ENCODE measurements at regions not wholly inside any gene's neighbourhood (a gene's known extent, or its start where the extent isn't known, plus 50 kb on each side); places are given as distances from the start of the nearest gene placed in this dataset.
"Not testable (repeated sequence)": the region's sequence is repeated elsewhere in the genome, so short reads cannot be mapped to it uniquely, and the experiment has no call there.

DNA sequence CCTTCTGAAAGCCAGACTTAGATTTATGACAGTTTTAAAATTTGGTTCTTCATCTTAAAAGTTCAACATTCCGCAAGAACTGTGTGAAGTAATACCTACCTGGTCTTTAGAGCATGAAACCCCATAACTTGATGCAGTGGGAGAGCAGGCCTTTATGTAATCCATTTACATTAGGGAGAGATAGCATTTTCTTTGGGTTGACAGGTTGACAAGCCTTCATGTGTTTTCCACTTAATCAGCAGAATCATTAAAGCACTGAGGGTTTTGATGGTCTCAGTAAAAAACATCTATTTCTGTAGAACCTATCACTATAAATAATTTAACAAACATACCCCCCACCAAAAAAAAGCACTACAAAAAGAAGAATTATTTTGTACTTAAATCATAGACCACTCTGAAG, 121.6 kb upstream of the KIF2A start:
- Mint-ChIP-seq H3K9me3 (ENCODE audit: insufficient read depth) (no peaks in the 10 kb centered on the region), H3K4me3 (no peak overlapping the region), H3K27ac (no peak overlapping the region), H3K4me1 (ENCODE audit: low read depth) (no peaks in the 10 kb centered on the region), H3K36me3 (ENCODE audit: low read depth) (no peaks in the 10 kb centered on the region), H3K27me3 (ENCODE audit: low read depth) (peaks cover 15% of the 10 kb centered on the region)
- ChIA-PET POLR2A (no interaction called here), CTCF (no interaction called here)
- no peak for ATAC-seq
- DNase-seq: no peak

- Mint-ChIP-seq H3K4me1 (ENCODE audit: low read depth) (no peaks in the 10 kb centered on the region), H3K36me3 (ENCODE audit: low read depth) (no peaks in the 10 kb centered on the region), H3K4me3 (no peak overlapping the region), H3K9me3 (ENCODE audit: insufficient read depth) (peaks cover 14% of the 10 kb centered on the region), H3K27ac (no peak overlapping the region), H3K27me3 (ENCODE audit: low read depth) (peaks cover 25% of the 10 kb centered on the region)
- POLR2A ChIA-PET: no interaction called here
- no peak for DNase-seq
- no peak for ATAC-seq
- CTCF ChIA-PET: no interaction called here
Measured at GRCh38 chr5:62190173-62190572, 115.8 kb upstream of the KIF2A start.

DNA sequence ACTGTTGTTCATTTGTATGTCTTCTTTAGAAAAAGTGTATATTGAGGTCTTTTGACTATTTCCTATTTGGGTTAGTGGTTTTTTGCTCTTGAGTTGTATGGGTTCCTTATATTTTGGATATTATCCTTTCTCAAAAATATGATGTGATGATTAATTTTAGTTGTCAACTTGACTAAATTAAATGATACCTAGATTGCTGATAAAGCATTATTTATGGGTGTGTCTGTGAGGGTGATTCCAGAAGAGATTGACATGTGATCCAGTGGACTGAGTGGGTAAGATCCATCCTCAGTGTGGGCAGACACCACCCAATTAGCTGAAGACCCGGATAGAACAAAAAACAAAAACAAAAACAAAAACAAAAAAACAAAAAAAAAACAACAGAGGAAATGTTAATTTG, 115.1 kb upstream of the KIF2A start:
- Mint-ChIP-seq H3K36me3 (ENCODE audit: low read depth) (no peaks in the 10 kb centered on the region), H3K27ac (no peak overlapping the region), H3K4me3 (no peak overlapping the region), H3K9me3 (ENCODE audit: insufficient read depth) (peaks cover 14% of the 10 kb centered on the region), H3K4me1 (ENCODE audit: low read depth) (no peaks in the 10 kb centered on the region), H3K27me3 (ENCODE audit: low read depth) (peaks cover 21% of the 10 kb centered on the region)
- ChIA-PET POLR2A (no interaction called here), CTCF (no interaction called here)
- ATAC-seq (no peak), DNase-seq (no peak)

- Mint-ChIP-seq H3K9me3 (ENCODE audit: insufficient read depth) (peaks cover 14% of the 10 kb centered on the region), H3K27me3 (ENCODE audit: low read depth) (peaks cover 17% of the 10 kb centered on the region), H3K36me3 (ENCODE audit: low read depth) (no peaks in the 10 kb centered on the region), H3K4me1 (ENCODE audit: low read depth) (no peaks in the 10 kb centered on the region), H3K4me3 (no peak overlapping the region), H3K27ac (no peak overlapping the region)
- ChIA-PET CTCF (no interaction called here), POLR2A (no interaction called here)
- ATAC-seq (no peak), DNase-seq (no peak)
Measured at GRCh38 chr5:62192958-62193357, 113.0 kb upstream of the KIF2A start.

GRCh38 chr5:62196532-62196931, 109.5 kb upstream of the KIF2A start:
- H3K4me1 Mint-ChIP-seq (ENCODE audit: low read depth); DNase-seq; H3K36me3 Mint-ChIP-seq (ENCODE audit: low read depth); H3K4me3 Mint-ChIP-seq; POLR2A ChIA-PET; H3K27ac Mint-ChIP-seq; CTCF ChIA-PET; ATAC-seq: not testable (repeated sequence)
- Mint-ChIP-seq H3K9me3 (ENCODE audit: insufficient read depth) (peaks cover 10% of the 10 kb centered on the region), H3K27me3 (ENCODE audit: low read depth) (peaks cover 13% of the 10 kb centered on the region)

DNA sequence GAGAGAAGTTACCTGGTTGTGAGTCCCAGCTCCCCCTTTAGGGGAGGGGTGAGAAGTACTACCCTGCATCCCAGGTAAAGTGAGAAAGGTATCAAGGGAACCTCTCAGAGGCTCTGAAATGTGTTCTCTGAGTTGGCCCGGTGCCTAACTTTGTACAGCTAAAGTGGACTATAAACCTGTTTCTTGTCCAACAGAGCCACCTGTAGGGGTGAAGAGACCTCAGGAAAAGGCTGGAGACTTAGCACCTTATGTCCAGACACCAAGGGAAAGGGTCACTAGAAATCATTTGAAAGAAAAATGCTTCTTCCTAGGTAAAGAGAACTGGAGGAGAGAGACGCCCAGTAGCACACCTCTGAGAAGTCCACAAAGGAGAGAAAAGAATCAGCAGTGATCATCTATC, 108.3 kb upstream of the KIF2A start:
- H3K4me3 Mint-ChIP-seq: no peak overlapping the region
- peaks cover 7% of the 10 kb centered on the region for H3K27me3 Mint-ChIP-seq (ENCODE audit: low read depth)
- no peaks in the 10 kb centered on the region for H3K36me3 Mint-ChIP-seq (ENCODE audit: low read depth)
- H3K4me1 Mint-ChIP-seq (ENCODE audit: low read depth): peaks cover 2% of the 10 kb centered on the region
- ATAC-seq (no peak), DNase-seq (no peak)
- POLR2A ChIA-PET: no interaction called here
- CTCF ChIA-PET: interaction anchor here (0.6 kb wide), 1 partner anchor 368 kb away, joined by 3 read pairs; no protein-coding TSS in a partner anchor
- H3K27ac Mint-ChIP-seq: no peak overlapping the region
- H3K9me3 Mint-ChIP-seq (ENCODE audit: insufficient read depth): peaks cover 6% of the 10 kb centered on the region

DNA sequence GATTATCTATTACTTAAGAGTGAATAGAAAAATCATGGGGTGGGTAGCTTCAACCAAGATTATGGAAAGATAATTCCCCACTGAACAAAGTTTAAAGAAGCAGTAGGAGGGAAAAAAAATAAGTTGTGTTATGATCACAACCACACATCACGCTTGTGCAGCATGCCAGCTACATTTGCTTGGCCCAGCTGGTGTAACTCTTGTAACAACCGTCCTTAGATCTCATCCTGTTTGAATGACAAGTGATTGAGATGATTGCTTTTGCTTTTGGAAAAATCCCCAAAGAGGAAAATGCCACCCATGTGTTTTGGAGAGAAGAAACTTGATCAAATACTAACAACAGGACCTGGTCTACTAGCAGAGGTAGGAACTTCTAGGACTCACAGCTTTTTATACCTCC, 107.6 kb upstream of the KIF2A start:
- ChIA-PET CTCF (interaction anchor here (0.6 kb wide), 1 partner anchor 369 kb away, joined by 3 read pairs; no protein-coding TSS in a partner anchor), POLR2A (no interaction called here)
- Mint-ChIP-seq H3K27ac (no peak overlapping the region), H3K4me1 (ENCODE audit: low read depth) (peaks cover 2% of the 10 kb centered on the region), H3K4me3 (no peak overlapping the region), H3K9me3 (ENCODE audit: insufficient read depth) (no peaks in the 10 kb centered on the region), H3K27me3 (ENCODE audit: low read depth) (peaks cover 11% of the 10 kb centered on the region), H3K36me3 (ENCODE audit: low read depth) (no peaks in the 10 kb centered on the region)
- DNase-seq (no peak), ATAC-seq (no peak)

DNA sequence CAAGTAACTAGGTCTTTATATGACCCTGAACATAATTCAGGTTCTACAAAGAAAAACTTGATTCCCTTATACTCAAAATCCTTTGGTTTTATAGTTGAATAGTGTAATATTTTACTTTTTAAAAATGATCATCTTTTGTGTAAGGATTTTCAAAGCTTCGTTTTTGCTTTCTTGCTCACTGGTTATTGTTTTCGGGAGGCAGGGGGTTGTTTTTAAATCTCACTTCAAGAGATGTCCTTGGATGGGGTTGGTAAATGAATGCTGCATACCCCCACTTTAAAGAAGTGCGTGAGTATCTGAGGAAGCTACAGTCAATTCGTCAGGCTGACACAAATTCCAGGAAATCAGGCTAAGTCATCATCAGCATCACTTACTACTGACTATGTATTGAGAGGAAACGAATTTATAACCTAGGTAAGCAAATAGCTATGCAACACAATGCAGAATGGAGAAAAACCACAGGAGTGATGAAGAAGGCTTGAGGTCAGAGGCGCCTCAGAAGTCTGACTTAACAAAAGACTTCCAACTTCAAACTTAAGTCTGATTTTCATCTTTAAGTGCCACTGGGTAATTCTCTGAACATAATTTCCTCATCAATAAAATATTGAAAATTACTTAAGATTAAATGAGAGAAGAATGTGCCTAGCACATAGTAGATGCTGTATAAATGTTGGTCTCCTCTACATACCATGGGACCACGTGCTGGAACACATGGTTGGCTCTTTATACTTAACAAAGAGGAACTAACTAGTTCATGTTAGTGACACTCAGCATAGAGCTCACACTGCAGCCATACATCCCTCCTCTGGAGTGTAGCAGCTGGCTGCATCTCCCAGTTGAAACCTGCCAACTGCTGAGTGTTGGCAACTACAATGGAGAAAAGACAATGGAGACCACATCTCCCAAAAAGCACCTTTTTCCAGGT, 106.0 kb upstream of the KIF2A start:
- Mint-ChIP-seq H3K36me3 (ENCODE audit: low read depth) (no peaks in the 10 kb centered on the region), H3K9me3 (ENCODE audit: insufficient read depth) (no peaks in the 10 kb centered on the region), H3K4me1 (ENCODE audit: low read depth) (peaks cover 2% of the 10 kb centered on the region), H3K27ac (no peak overlapping the region), H3K27me3 (ENCODE audit: low read depth) (peaks cover 14% of the 10 kb centered on the region), H3K4me3 (no peak overlapping the region)
- peak; percentile 49 for ATAC-seq
- ChIA-PET POLR2A (no interaction called here), CTCF (no interaction called here)
- no peak for DNase-seq

- CTCF ChIA-PET: interaction anchor here (0.5 to 0.7 kb wide), 2 partner anchors 18 to 85 kb away, joined by 3 to 4 read pairs; no protein-coding TSS in a partner anchor
- ATAC-seq (no peak), DNase-seq (no peak)
- POLR2A ChIA-PET: no interaction called here
- no peak overlapping the region for H3K27ac Mint-ChIP-seq
- peaks cover 31% of the 10 kb centered on the region for H3K27me3 Mint-ChIP-seq (ENCODE audit: low read depth)
- no peak overlapping the region for H3K4me3 Mint-ChIP-seq
- H3K4me1 Mint-ChIP-seq (ENCODE audit: low read depth): peaks cover 8% of the 10 kb centered on the region
- H3K9me3 Mint-ChIP-seq (ENCODE audit: insufficient read depth): no peaks in the 10 kb centered on the region
- no peaks in the 10 kb centered on the region for H3K36me3 Mint-ChIP-seq (ENCODE audit: low read depth)
Measured at GRCh38 chr5:62206150-62206829, 99.7 kb upstream of the KIF2A start.

GRCh38 chr5:62208218-62208852, 97.7 kb upstream of the KIF2A start:
- H3K4me3 Mint-ChIP-seq: no peak overlapping the region
- ATAC-seq (no peak), DNase-seq (no peak)
- POLR2A ChIA-PET: no interaction called here
- peak overlapping the region; percentile 17 for H3K27ac Mint-ChIP-seq
- H3K4me1 Mint-ChIP-seq (ENCODE audit: low read depth): peaks cover 8% of the 10 kb centered on the region
- CTCF ChIA-PET: interaction anchor here (1.4 kb wide), 1 partner anchor 16 kb away, joined by 3 read pairs; no protein-coding TSS in a partner anchor
- no peaks in the 10 kb centered on the region for H3K9me3 Mint-ChIP-seq (ENCODE audit: insufficient read depth)
- peaks cover 35% of the 10 kb centered on the region for H3K27me3 Mint-ChIP-seq (ENCODE audit: low read depth)
- no peaks in the 10 kb centered on the region for H3K36me3 Mint-ChIP-seq (ENCODE audit: low read depth)

DNA sequence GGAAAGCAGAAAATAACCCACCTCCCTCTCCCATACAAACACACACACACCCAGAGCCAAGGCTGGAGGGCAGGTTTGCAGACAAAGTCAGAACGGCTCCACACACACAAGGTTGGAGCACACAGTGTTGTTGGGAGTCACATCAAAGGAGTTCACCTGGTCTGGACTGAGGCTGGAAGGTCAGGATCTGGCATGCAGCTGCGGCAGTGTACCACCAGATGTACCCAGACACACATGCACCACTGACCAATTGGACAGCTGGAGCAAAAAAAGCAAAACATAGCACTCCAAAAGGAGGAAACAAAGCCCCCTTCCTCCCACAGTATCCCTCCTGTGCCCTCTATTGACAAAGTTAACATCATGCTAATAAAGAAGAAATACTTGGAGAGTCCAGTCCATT, 94.6 kb upstream of the KIF2A start:
- Mint-ChIP-seq H3K9me3 (ENCODE audit: insufficient read depth) (no peaks in the 10 kb centered on the region), H3K27ac (no peak overlapping the region), H3K4me3 (no peak overlapping the region), H3K4me1 (ENCODE audit: low read depth) (peaks cover 8% of the 10 kb centered on the region), H3K27me3 (ENCODE audit: low read depth) (peaks cover 36% of the 10 kb centered on the region), H3K36me3 (ENCODE audit: low read depth) (no peaks in the 10 kb centered on the region)
- DNase-seq: no peak
- ChIA-PET CTCF (no interaction called here), POLR2A (no interaction called here)
- ATAC-seq: no peak

DNA sequence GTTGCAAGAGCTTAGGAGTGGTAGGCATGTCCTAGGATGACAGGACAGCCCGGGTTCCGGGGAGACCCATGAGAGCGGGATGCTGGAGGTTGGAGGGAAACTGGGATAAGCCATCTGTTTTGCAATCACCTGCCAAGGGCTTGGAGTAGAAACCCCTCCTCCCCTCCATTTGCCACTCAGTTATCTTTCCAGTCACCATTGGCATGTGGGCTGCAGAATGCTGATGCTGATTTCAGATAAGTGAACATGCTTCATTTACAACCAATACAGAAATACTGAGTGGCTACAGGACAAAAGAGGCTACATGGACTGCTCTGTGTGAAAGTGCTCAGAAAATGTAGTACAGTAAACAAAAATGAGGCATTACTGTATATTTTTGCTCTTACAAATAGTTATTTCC, 93.4 kb upstream of the KIF2A start:
- Mint-ChIP-seq H3K4me1 (ENCODE audit: low read depth) (peaks cover 7% of the 10 kb centered on the region), H3K9me3 (ENCODE audit: insufficient read depth) (no peaks in the 10 kb centered on the region), H3K27me3 (ENCODE audit: low read depth) (peaks cover 34% of the 10 kb centered on the region), H3K36me3 (ENCODE audit: low read depth) (no peaks in the 10 kb centered on the region), H3K27ac (no peak overlapping the region), H3K4me3 (no peak overlapping the region)
- ChIA-PET POLR2A (no interaction called here), CTCF (no interaction called here)
- no peak for DNase-seq
- no peak for ATAC-seq

All from activated CD8-positive, alpha-beta T cell treated with anti-CD3 and anti-CD28 coated beads, Interleukin-2, amount 10 ng/mL, durations not matched to agents 7 days and 5 days (primary cell).